K562 (cell line): ENCODE measurements at regions not wholly inside any gene's neighbourhood (a gene's known extent, or its start where the extent isn't known, plus 50 kb on each side); places are given as distances from the start of the nearest gene placed in this dataset.

Source experiments
- ATAC-seq: fragments of 200-7000 bp; cut with Tn5 transposase; 3 replicates; pipeline ENCODE4 v1.9.1; 2020; ENCODE audit warnings: moderate library complexity
- BruUV-seq: library from RNA; stranded (reverse); fragments of 400-500 nt; replicated peaks from 2 replicates; lab custom pipeline; 2021; lab: Mats Ljungman, UMichigan
- CTCF ChIA-PET: fragments of 300-600 bp; formaldehyde crosslinking; extraction: SDS; loops from one replicate; lab custom pipeline; 2021; ENCODE audit warnings: low intra/inter-chr PET ratio; lab: Yijun Ruan, JAX
- POLR2A ChIA-PET: fragments of 300-600, 350-650 bp; sonication (Branson Sonifier 250); formaldehyde crosslinking; extraction: SDS; loops from one replicate; lab custom pipeline; 2021; ENCODE audit warnings: antibody characterized with exemption, inconsistent platforms; lab: Yijun Ruan, JAX
- DNase-seq, 4 experiments: peaks; one replicate each; pipeline versions ENCODE4 v3.0.0 to v3.0.0-alpha.2; 2011 to 2018; ENCODE audit warnings: low spot score in 3 of 4, mixed read lengths in 3 of 4; ENCODE audit errors: extremely low read depth in 1 of 4
- FAIRE-seq: peaks from 2 replicates; lab custom pipeline; 2011; peaks lifted over from hg19 to GRCh38; lab: Jason Lieb, UNC
- H2AFZ ChIP-seq: 2 replicates; pipeline ENCODE4 v1.6.0; 2011; ENCODE audit warnings: low read depth, low read length, control low read depth, inconsistent platforms
- H3K27ac ChIP-seq: fragments of 200-600 bp; 3 replicates; pipeline ENCODE4 v1.8.0; 2011; ENCODE audit warnings: low read depth, mild to moderate bottlenecking, control low read depth, inconsistent platforms, low read length, moderate library complexity, mixed read lengths; ENCODE audit errors: extremely low read depth
- H3K27me3 ChIP-seq, 2 experiments: fragments of 300-600 bp in 1 of 2; 2 replicates in 1 of 2; 3 replicates in 1 of 2; pipeline versions ENCODE4 v1.6.0 to v1.8.0; 2011; ENCODE audit warnings: inconsistent platforms in 2 of 2, low read length in 2 of 2, mild to moderate bottlenecking in 1 of 2, mixed read lengths in 1 of 2, moderate library complexity in 1 of 2; ENCODE audit not compliant: control insufficient read depth in 2 of 2, insufficient read depth in 2 of 2
- H3K36me3 ChIP-seq: fragments of 300-600 bp; 3 replicates; pipeline ENCODE4 v1.8.0; 2011; ENCODE audit warnings: mild to moderate bottlenecking, low read length, inconsistent platforms; ENCODE audit not compliant: control insufficient read depth, insufficient read depth
- H3K4me1 ChIP-seq, 2 experiments: fragments of 200-600 bp in 1 of 2; replicated peaks in 1 of 2; 2 replicates in 1 of 2; 3 replicates in 1 of 2; pipeline versions ENCODE4 v1.5.1 to v1.8.0; 2011; ENCODE audit warnings: inconsistent platforms in 2 of 2, low read length in 2 of 2, mild to moderate bottlenecking in 1 of 2, mixed read lengths in 1 of 2, moderate library complexity in 1 of 2; ENCODE audit not compliant: control insufficient read depth in 2 of 2, insufficient read depth in 2 of 2
- H3K4me2 ChIP-seq: 2 replicates; pipeline ENCODE4 v1.6.1; 2011; ENCODE audit warnings: low read length, control low read depth, inconsistent platforms, mixed read lengths; ENCODE audit not compliant: insufficient read depth
- H3K4me3 ChIP-seq: fragments of 200-600 bp; sonication (generic), shearing (Covaris generic); 2 replicates; pipeline ENCODE4 v1.5.1; 2016; ENCODE audit warnings: control low read depth, inconsistent platforms
- H3K79me2 ChIP-seq: fragments of 200-600 bp; 3 replicates; pipeline ENCODE4 v1.8.0; 2011; ENCODE audit warnings: low read length, inconsistent platforms; ENCODE audit not compliant: control insufficient read depth, insufficient read depth
- H3K9ac ChIP-seq, 2 experiments: 2 replicates each; pipeline versions ENCODE4 v1.6.0 to v1.6.1; 2011; ENCODE audit warnings: low read depth in 2 of 2, low read length in 2 of 2, control low read depth in 1 of 2, inconsistent platforms in 1 of 2, mild to moderate bottlenecking in 1 of 2, mixed read lengths in 1 of 2; ENCODE audit not compliant: insufficient read depth in 1 of 2
- H3K9me1 ChIP-seq: one replicate; pipeline ENCODE4 v1.6.0; 2011; ENCODE audit warnings: inconsistent platforms, mild to moderate bottlenecking, low read length, moderate library complexity; ENCODE audit not compliant: control insufficient read depth, insufficient read depth
- H3K9me3 ChIP-seq: replicated peaks from 2 replicates; pipeline ENCODE4 v1.5.1; 2011; ENCODE audit warnings: low read depth, low read length, inconsistent platforms; ENCODE audit not compliant: control insufficient read depth, insufficient read depth
- H4K20me1 ChIP-seq: replicated peaks from 2 replicates; pipeline ENCODE4 v1.6.1; 2011; ENCODE audit warnings: low read length, inconsistent platforms, mixed read lengths; ENCODE audit not compliant: control insufficient read depth, insufficient read depth
- CAMTA2 ChIP-seq: fragments of 250-450 bp; sonication (Bioruptor Pico); conservative IDR thresholded peaks from 2 replicates; pipeline ENCODE4 v1.5.1; 2022
- ETS2 ChIP-seq: IDR thresholded peaks from 2 replicates; pipeline ENCODE4 v1.6.1; 2016; ENCODE audit warnings: borderline replicate concordance, missing genetic modification characterization, mild to moderate bottlenecking, moderate library complexity, missing compliant biosample characterization; ENCODE audit not compliant: poor library complexity, severe bottlenecking
- EWSR1 ChIP-seq: fragments of 450-650 bp; IDR thresholded peaks from 2 replicates; pipeline ENCODE4 v1.6.1; 2018; ENCODE audit warnings: borderline replicate concordance, mild to moderate bottlenecking, low read depth, moderate library complexity; ENCODE audit not compliant: partially characterized antibody
- FOXJ2 ChIP-seq: fragments of 200-800 bp; sonication (Bioruptor generic); IDR thresholded peaks from 2 replicates; pipeline ENCODE4 v1.6.1; 2016; ENCODE audit warnings: missing genetic modification characterization, missing compliant biosample characterization
- NELFE ChIP-seq: IDR thresholded peaks from 2 replicates; pipeline ENCODE4 v1.6.1; 2011; ENCODE audit warnings: mild to moderate bottlenecking; ENCODE audit not compliant: insufficient read depth, insufficient read length
- POLR2A ChIP-seq: fragments of 450-650 bp; conservative IDR thresholded peaks from 2 replicates; pipeline ENCODE4 v1.6.1; 2016
- TCF7 ChIP-seq: sonication (generic); IDR thresholded peaks from 2 replicates; pipeline ENCODE4 v1.6.1; 2016; ENCODE audit warnings: antibody characterized with exemption, borderline replicate concordance
- ZNF212 ChIP-seq: fragments of 450-650 bp; formaldehyde crosslinking; IDR thresholded peaks from 2 replicates; pipeline ENCODE4 v1.4.0; 2020; ENCODE audit warnings: mild to moderate bottlenecking
- ZNF384 ChIP-seq: IDR thresholded peaks from 2 replicates; pipeline ENCODE4 v1.6.1; 2012; ENCODE audit warnings: low read depth, low read length, improper control_type of control experiment
- ZNF551 ChIP-seq: fragments of 250-450 bp; sonication (Bioruptor Pico); IDR thresholded peaks from 2 replicates; pipeline ENCODE4 v1.5.0; 2021; ENCODE audit warnings: mild to moderate bottlenecking, moderate library complexity
- ZNF766 ChIP-seq: fragments of 200-800 bp; sonication (Bioruptor generic); conservative IDR thresholded peaks from 2 replicates; pipeline ENCODE4 v1.6.1; 2016; ENCODE audit warnings: missing genetic modification characterization, missing compliant biosample characterization
- WGBS: fragments of 100-300 bp; shearing (Covaris generic); methylation state at CpG from one replicate; pipeline ENCODE4 v1.1.6; 2016; ENCODE audit warnings: low coverage, mixed read lengths; ENCODE audit not compliant: insufficient coverage; ENCODE audit errors: missing lambda C conversion rate; 5-methylcytosine and 5-hydroxymethylcytosine counted together
- in situ Hi-C: fragments of 300-500 bp; cut with MboI; formaldehyde crosslinking; loops from 4 replicates; pipeline ENCODE4 v1.15.0; 2018; ENCODE audit warnings: inconsistent platforms, mixed read lengths
- intact Hi-C: fragments of 100-400 bp; cut with micrococcal nuclease; formaldehyde crosslinking; loops from 2 replicates; pipeline ENCODE4 v1.14.2; 2022
- TF ChIP-seq, protein P1 (sequence below): fragments of 250-450 bp; sonication (Bioruptor Pico); IDR thresholded peaks from 2 replicates; pipeline ENCODE4 v1.8.0; 2021; ENCODE audit warnings: mild to moderate bottlenecking, moderate library complexity
- TF ChIP-seq, protein P2 (sequence below): fragments of 450-650 bp; conservative IDR thresholded peaks from 2 replicates; pipeline ENCODE4 v1.6.1; 2016; ENCODE audit warnings: missing genetic modification characterization, low read depth, mild to moderate bottlenecking, control low read depth, missing compliant biosample characterization
- TF ChIP-seq, protein P3 (sequence below): fragments of 250-450 bp; sonication (Bioruptor Pico); IDR thresholded peaks from 2 replicates; pipeline ENCODE4 v1.8.0; 2022; ENCODE audit warnings: inconsistent platforms, mild to moderate bottlenecking, moderate library complexity, borderline replicate concordance

DNA sequence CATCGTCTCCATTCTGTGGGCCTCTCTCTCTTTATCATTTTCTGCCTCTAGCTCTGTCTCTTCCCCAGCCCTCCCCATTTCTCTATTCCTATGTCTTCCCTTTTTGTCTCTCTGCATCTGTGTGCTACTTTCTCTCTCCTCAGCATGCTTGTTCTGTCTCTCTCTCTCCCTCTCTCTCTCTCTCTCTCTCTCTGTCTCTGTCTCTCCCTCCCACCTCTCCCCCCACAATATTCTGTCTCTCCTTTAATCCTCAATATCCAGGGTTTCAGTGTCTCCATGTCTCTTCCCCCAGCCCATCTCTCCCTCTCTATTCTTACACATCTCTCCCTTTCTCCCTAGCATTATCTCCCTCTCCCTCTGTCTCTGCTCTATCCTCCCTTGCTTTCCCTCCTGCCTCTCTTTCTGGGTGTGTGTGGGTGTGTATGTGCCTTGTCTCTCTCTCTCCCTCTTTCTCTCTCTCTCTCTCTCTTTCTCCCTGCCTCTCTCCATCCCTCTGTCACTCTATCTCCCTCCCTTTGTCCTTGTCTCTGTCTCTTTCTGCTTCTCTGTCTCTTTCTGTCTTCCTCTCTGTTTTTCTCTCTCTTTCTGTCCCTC, 76.9 kb upstream of the SIRPA start:
- TF ChIP-seq ZNF384 (no peak), ZNF212 (CRISPR knock-in tag) (no peak), ETS2 (tag) (no peak), EWSR1 (no peak), CAMTA2 (CRISPR knock-in tag) (no peak), ZNF551 (CRISPR knock-in tag) (no peak), POLR2A (no peak), TCF7 (no peak), FOXJ2 (tag) (no peak), NELFE (no peak), ZNF766 (CRISPR knock-in tag) (no peak)
- TF ChIP-seq, protein P1, sequence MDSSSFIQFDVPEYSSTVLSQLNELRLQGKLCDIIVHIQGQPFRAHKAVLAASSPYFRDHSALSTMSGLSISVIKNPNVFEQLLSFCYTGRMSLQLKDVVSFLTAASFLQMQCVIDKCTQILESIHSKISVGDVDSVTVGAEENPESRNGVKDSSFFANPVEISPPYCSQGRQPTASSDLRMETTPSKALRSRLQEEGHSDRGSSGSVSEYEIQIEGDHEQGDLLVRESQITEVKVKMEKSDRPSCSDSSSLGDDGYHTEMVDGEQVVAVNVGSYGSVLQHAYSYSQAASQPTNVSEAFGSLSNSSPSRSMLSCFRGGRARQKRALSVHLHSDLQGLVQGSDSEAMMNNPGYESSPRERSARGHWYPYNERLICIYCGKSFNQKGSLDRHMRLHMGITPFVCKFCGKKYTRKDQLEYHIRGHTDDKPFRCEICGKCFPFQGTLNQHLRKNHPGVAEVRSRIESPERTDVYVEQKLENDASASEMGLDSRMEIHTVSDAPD (CRISPR knock-in tag): no peak
- TF ChIP-seq, protein P2, sequence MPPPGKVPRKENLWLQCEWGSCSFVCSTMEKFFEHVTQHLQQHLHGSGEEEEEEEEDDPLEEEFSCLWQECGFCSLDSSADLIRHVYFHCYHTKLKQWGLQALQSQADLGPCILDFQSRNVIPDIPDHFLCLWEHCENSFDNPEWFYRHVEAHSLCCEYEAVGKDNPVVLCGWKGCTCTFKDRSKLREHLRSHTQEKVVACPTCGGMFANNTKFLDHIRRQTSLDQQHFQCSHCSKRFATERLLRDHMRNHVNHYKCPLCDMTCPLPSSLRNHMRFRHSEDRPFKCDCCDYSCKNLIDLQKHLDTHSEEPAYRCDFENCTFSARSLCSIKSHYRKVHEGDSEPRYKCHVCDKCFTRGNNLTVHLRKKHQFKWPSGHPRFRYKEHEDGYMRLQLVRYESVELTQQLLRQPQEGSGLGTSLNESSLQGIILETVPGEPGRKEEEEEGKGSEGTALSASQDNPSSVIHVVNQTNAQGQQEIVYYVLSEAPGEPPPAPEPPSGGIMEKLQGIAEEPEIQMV (tag): no peak
- TF ChIP-seq, protein P3, sequence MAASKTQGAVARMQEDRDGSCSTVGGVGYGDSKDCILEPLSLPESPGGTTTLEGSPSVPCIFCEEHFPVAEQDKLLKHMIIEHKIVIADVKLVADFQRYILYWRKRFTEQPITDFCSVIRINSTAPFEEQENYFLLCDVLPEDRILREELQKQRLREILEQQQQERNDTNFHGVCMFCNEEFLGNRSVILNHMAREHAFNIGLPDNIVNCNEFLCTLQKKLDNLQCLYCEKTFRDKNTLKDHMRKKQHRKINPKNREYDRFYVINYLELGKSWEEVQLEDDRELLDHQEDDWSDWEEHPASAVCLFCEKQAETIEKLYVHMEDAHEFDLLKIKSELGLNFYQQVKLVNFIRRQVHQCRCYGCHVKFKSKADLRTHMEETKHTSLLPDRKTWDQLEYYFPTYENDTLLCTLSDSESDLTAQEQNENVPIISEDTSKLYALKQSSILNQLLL (CRISPR knock-in tag): no peak
- Histone ChIP-seq H3K4me3 (no peak overlapping the region), H2AFZ (no peak overlapping the region), H3K4me1 (no peaks in the 10 kb centered on the region), H3K27ac (no peak overlapping the region), H3K9me1 (no peaks in the 10 kb centered on the region), H4K20me1 (no peaks in the 10 kb centered on the region), H3K4me2 (no peak overlapping the region), H3K36me3 (no peaks in the 10 kb centered on the region), H3K79me2 (no peaks in the 10 kb centered on the region), H3K27me3 (0 out of 5 replicates have a peak, but pooled peaks cover 0 to 6% of the 10 kb centered on the region in 2 experiments), H3K9me3 (no peaks in the 10 kb centered on the region), H3K9ac (no peak overlapping the region)
- no peak for ATAC-seq
- no TSS peak for BruUV-seq
- DNase-seq: no peak
- ChIA-PET CTCF (no interaction called here), POLR2A (no interaction called here)
- no peak for FAIRE-seq
- in situ Hi-C loops (no loop called here), intact Hi-C loops (no loop called here)
- WGBS: 0% methylated on average over 1 of the region's 1 CpG
